Inflammatory macrophage (primary cell): ENCODE measurements at regions not wholly inside any gene's neighbourhood (a gene's known extent, or its start where the extent isn't known, plus 50 kb on each side); places are given as distances from the start of the nearest gene placed in this dataset.

ENCODE experiments used
- DNase-seq, 2 donors: peaks; one replicate each; pipeline ENCODE4 v3.0.0-alpha.2; 2020 to 2022

DNA sequence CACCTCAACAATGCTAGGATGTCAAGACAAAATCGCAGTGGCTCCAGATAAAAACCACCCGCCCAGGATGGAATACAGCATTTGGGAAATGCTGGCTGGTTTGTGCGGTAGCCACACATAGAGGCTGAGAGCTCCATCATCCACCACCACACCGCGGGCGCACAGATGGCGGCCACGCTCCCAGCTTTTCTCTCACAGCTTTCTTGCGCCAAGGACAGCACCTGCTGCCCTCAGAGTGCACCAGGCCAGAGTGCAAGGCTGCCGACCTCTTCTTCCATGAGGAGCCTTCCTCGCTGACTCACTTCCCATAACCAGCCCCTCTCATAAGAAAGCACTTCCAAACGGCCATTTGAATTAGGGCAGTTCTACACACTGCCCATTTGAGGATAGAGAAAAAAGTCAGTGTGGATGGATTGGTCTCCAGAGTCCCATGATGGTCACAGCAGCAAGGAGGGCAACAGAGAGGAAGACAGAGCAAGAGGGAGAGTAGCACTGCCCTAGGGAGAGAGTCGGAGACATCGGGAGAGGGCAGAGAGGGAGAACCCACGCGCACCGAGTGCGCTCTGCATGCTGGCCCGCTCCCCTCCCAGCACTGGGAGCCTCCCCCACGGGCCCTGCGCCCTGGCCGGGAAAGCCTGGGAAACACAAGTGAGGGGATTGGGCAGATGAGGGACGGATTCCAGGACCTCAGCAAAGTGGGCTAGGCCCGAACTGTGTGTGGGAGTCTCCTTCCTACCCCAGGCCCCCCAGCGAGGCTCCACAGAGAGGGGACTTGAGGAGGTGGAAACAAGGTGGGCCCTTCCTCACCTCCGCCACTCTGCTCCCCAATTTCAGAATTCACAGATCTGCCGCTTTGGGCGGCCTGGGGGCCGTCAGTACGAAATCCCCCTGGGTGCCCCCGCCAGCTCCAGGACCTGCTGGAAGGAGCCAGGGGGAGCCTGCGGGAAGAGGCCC, 156.9 kb downstream of the USP12 start:
- DNase-seq = no peak

GRCh38 chr13:27012482-27013197, 159.0 kb downstream of the USP12 start:
- peak; percentile 66 to 78 for DNase-seq

GRCh38 chr13:27011661-27012060, 159.9 kb downstream of the USP12 start:
- DNase-seq = no peak

- DNase-seq = no peak
Measured at GRCh38 chr13:27008733-27009132, 162.9 kb downstream of the USP12 start.

- no peak for DNase-seq
Measured at GRCh38 chr13:27007166-27007565, 164.4 kb downstream of the USP12 start.

- peak in 1 of 2 donors; percentile 33 for DNase-seq
Measured at GRCh38 chr13:27006519-27007161, 165.0 kb downstream of the USP12 start.

- no peak for DNase-seq
Measured at GRCh38 chr13:27005976-27006518, 165.6 kb downstream of the USP12 start.

- DNase-seq = peak; percentile 17 to 63
Measured at GRCh38 chr13:27005556-27005955, 166.1 kb downstream of the USP12 start.

- no peak for DNase-seq
Measured at GRCh38 chr13:27004866-27005265, 166.7 kb downstream of the USP12 start.

DNA sequence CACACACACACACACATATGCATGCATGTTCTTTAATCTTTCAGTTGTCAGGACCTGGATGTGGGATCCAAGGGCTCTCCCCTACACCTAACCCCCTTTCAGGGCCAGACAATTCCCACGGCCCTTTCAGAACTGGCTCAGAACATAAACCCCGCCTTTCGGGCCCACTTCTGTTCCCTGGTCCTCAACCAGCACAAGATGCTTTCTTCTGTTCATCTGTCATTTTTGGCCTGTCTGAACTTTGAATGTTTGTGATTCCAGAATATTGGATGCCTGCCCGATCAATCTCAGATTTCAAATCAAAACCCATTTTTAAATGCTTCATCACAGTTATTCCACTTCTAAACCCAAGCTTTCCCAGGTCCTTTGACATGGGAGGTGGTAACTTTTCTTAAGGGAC, 167.3 kb downstream of the USP12 start:
- DNase-seq = no peak

DNA sequence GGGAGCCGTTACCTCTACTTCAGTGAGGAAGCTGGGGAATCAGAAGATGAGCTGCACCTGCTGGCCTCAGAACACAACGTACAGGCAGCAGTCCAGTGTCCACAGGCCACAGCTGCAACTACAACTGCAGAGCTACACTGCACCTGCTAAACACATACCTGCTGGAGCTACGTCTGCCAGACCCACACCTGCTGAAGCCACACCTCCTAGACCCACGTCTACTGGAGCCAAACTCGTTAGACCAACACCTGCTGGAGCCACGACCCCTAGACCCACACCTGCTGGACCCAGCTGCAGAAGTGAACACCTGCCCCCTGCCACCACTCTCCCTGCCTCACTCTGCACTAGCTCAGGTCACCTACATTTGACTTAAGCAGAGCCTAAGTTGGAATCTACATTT, 169.9 kb downstream of the USP12 start:
- no peak for DNase-seq

- no peak for DNase-seq
Measured at GRCh38 chr13:27000686-27001085, 170.9 kb downstream of the USP12 start.

DNA sequence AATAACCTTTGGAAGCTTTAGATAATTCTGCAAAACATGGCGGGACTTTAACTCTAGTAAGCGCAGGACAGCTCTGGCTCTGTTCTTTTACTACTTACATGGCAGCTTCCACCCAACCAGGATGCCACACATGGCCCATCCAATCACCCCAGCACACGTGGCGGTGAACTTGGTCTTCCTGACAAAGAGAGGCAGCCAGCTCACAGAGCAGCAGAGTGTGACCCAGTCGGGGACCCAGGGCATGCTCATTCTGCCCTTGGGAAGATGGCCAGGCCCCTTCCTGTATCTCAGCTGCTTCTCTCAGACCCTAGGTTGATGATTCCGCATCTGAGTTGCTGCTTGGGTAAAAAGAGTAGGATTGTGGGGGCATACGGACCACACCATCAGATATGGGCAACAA, 172.1 kb downstream of the USP12 start:
- no peak for DNase-seq

- DNase-seq = no peak
Measured at GRCh38 chr13:26998292-26998691, 173.3 kb downstream of the USP12 start.

DNA sequence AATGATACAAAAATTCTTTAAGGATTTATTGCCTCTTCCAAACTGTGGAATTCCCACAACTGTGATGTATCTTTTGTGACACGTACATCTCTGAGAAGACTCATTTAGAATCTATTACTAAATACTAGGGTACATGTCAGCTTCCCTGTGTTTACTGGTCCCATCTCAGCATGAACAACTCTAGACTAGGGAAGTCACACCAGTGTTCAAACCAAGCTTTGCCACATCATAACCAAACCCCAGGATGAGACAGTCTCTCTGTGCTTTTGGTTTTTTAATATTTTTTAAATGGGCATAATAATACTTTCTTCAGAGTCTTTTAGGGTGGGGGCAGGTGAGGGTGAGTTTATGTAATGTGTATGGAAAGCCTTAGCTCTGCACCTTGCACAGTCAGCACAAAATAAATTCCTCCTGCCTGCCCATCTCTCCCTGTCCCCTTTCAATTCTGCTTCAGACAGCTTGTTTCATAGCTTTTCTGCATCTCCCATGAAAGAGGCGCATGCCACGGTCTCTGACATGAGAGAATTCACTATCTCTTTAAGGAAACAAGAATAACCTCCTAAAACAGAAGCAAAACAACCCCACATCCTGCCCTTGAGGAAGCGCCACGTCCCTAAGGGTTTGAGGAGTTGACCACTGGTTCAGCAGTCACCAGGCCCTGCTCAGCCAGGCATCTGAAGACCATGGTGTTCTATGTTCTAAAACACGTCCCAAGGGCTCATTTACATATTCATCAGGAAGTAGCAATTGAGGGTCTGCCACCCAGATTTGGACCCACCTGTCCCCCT, 174.5 kb downstream of the USP12 start:
- DNase-seq = no peak

DNA sequence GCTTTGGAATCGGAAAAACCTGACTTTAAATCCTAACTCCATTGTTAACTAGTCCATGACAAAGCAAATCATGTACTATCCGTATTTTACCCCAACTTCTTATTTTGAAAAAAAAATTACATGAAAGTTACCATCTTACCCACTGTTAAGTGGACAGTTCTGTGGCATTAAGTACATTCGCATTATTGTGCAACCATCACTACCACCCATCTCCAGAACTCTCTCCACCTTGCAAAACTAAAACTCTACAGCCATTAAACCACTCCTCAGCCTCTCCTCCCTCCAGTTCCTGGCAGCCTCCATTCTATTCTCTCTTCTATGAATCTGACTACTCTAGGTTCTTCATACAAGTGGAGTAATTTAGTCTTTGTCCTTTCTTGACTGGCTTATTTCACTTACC, 176.5 kb downstream of the USP12 start:
- DNase-seq = no peak

- no peak for DNase-seq
Measured at GRCh38 chr13:26993780-26994179, 177.8 kb downstream of the USP12 start.

- DNase-seq = no peak
Measured at GRCh38 chr13:26992951-26993719, 178.5 kb downstream of the USP12 start.

DNA sequence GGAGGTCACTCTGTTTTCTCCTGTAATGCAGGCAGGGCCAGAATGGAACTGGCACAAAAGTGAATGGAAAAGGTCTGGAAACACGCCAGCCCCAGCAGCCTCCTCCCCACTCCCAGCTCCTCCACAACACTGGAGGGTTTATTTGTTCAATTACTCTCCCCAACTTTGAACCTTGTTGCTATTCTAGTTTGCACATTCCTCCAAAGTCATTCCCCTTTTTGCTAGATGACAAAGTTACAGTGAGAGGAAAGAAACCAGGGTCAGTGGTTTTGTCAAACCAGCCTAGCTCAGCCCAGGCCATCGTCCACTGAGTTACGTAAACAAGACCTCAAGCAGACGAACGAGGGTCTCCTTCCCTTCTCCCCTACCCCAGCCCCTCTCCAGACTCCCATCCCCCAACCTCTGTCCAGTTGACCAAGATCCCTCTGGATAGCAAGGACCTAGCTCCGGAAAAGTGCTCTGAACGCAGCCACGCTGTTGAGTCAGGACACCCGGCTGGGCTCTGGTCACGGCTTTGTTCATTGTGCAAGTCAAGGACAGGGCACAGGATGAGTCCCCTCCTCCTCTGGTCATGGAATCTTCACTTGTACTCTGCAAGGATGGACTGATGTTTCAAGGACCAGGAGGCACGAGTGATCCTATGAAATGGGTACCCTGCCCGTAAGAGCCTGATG, 180.0 kb downstream of the USP12 start:
- no peak for DNase-seq

GRCh38 chr13:26989957-26990713, 181.5 kb downstream of the USP12 start:
- no peak for DNase-seq
